Kidney (tissue), 13 donors: ENCODE measurements at regions not wholly inside any gene's neighbourhood (a gene's known extent, or its start where the extent isn't known, plus 50 kb on each side); places are given as distances from the start of the nearest gene placed in this dataset.
"Not testable (repeated sequence)": the region's sequence is repeated elsewhere in the genome, so short reads cannot be mapped to it uniquely, and the experiment has no call there.

Experiments
- DNase-seq, 5 donors: peaks; one replicate each; pipeline ENCODE4 v3.0.0-alpha.2; 2013 to 2020
- FAIRE-seq: peaks from 2 replicates; lab custom pipeline; 2012; peaks lifted over from hg19 to GRCh38; lab: Jason Lieb, UNC
- H3K27ac ChIP-seq, 2 donors: one replicate each; pipeline ENCODE4 v1.7.0; 2013; ENCODE audit warnings: low read depth in 2 of 2, low read length in 2 of 2, inconsistent platforms in 1 of 2
- H3K27me3 ChIP-seq: one replicate; pipeline ENCODE4 v1.7.1; 2013; ENCODE audit warnings: low read length, inconsistent platforms; ENCODE audit not compliant: control insufficient read depth, insufficient read depth
- H3K36me3 ChIP-seq, 3 donors: one replicate each; pipeline versions ENCODE4 v1.7.0 to v1.7.1; 2013; ENCODE audit warnings: low read length in 3 of 3, control low read depth in 1 of 3, inconsistent platforms in 1 of 3; ENCODE audit not compliant: insufficient read depth in 3 of 3, control insufficient read depth in 2 of 3
- H3K4me1 ChIP-seq, 3 donors: one replicate each; pipeline versions ENCODE4 v1.7.0 to v1.7.1; 2013; ENCODE audit warnings: low read length in 3 of 3, inconsistent platforms in 1 of 3, low read depth in 1 of 3; ENCODE audit not compliant: control insufficient read depth in 2 of 3, insufficient read depth in 2 of 3
- H3K4me3 ChIP-seq, 3 donors: one replicate each; pipeline versions ENCODE4 v1.7.0 to v1.8.1; 2013; ENCODE audit warnings: low read length in 3 of 3, control low read depth in 1 of 3, inconsistent platforms in 1 of 3
- H3K9ac ChIP-seq, 3 donors: one replicate each; pipeline versions ENCODE4 v1.7.0 to v1.7.1; 2013; ENCODE audit warnings: low read length in 3 of 3, control low read depth in 1 of 3, inconsistent platforms in 1 of 3
- H3K9me3 ChIP-seq, 3 donors: one replicate each; pipeline versions ENCODE4 v1.7.0 to v1.7.1; 2013; ENCODE audit warnings: low read length in 3 of 3, control low read depth in 1 of 3, inconsistent platforms in 1 of 3; ENCODE audit not compliant: control insufficient read depth in 2 of 3, insufficient read depth in 1 of 3
- CTCF ChIP-seq: IDR thresholded peaks from 3 replicates; pipeline ENCODE4 v1.5.1; 2012; ENCODE audit warnings: mild to moderate bottlenecking, moderate library complexity, borderline replicate concordance; ENCODE audit not compliant: insufficient read depth; ENCODE audit errors: extremely low read depth
- intact Hi-C: fragments of 100-400 bp; cut with DNase I; formaldehyde crosslinking; loops from one replicate; pipeline ENCODE4 v1.11.1; 2022
- donor health status: control.
- donor health status: control.
- donor health status: control.
- donor health status: control.
- donor health status: control.
- donor health status: DM: yes; HTN: yes; CAD: no.
- donor health status: Normal renal cell carcinoma (clear cell type).

GRCh38 chr6:19231878-19232561 lies 605.1 kb upstream of the ID4 start:
- no peak overlapping the region for H3K27ac ChIP-seq
- intact Hi-C loops = no loop called here
- H3K9me3 ChIP-seq = no peaks in the 10 kb centered on the region
- no peak overlapping the region for H3K4me3 ChIP-seq
- no peak for TF ChIP-seq CTCF
- DNase-seq (peak in 1 of 5 donors; percentile 1), FAIRE-seq (no peak)
- H3K36me3 ChIP-seq = no peaks in the 10 kb centered on the region
- no peaks in the 10 kb centered on the region for H3K27me3 ChIP-seq
- H3K9ac ChIP-seq = no peak overlapping the region
- no peaks in the 10 kb centered on the region for H3K4me1 ChIP-seq

GRCh38 chr6:19245656-19246055 lies 591.5 kb upstream of the ID4 start:
- Histone ChIP-seq H3K4me1 (no peaks in the 10 kb centered on the region), H3K36me3 (no peaks in the 10 kb centered on the region), H3K9me3 (peaks cover 0 to 3% (median 2%) of the 10 kb centered on the region in 3 donors), H3K9ac (no peak overlapping the region), H3K4me3 (no peak overlapping the region), H3K27me3 (no peaks in the 10 kb centered on the region), H3K27ac (no peak overlapping the region)
- DNase-seq = no peak
- no peak for TF ChIP-seq CTCF
- intact Hi-C loops = no loop called here
- no peak for FAIRE-seq

GRCh38 chr6:19247181-19247580 lies 590.0 kb upstream of the ID4 start:
- H3K9me3 ChIP-seq, H3K9ac ChIP-seq, H3K27me3 ChIP-seq, DNase-seq, FAIRE-seq, H3K4me3 ChIP-seq, intact Hi-C loops, H3K27ac ChIP-seq, H3K36me3 ChIP-seq, H3K4me1 ChIP-seq: not testable (repeated sequence)

- H3K4me3 ChIP-seq, H3K9me3 ChIP-seq, H3K27ac ChIP-seq, H3K27me3 ChIP-seq, DNase-seq, H3K9ac ChIP-seq, H3K36me3 ChIP-seq, intact Hi-C loops, FAIRE-seq, H3K4me1 ChIP-seq: not testable (repeated sequence)
Measured at GRCh38 chr6:19256123-19256522, 581.0 kb upstream of the ID4 start.
